Activated T-helper 9 cell treated with anti-CD3 and anti-CD28 coated beads, Interleukin-2, amount 50 U/mL, for 16 hours (primary cell): ENCODE measurements at regions not wholly inside any gene's neighbourhood (a gene's known extent, or its start where the extent isn't known, plus 50 kb on each side); places are given as distances from the start of the nearest gene placed in this dataset.

Experiments used
- DNase-seq: peaks from one replicate; pipeline ENCODE4 v3.0.0-alpha.2; 2020; ENCODE audit warnings: low read depth

GRCh38 chr11:80669620-80670019, 1228.8 kb upstream of the TENM4 start:
- DNase-seq = no peak

- DNase-seq = no peak
Measured at GRCh38 chr11:80668039-80668438, 1227.2 kb upstream of the TENM4 start.

GRCh38 chr11:80655834-80656233, 1215.0 kb upstream of the TENM4 start:
- DNase-seq = no peak

GRCh38 chr11:80650966-80651365, 1210.1 kb upstream of the TENM4 start:
- DNase-seq = no peak

- no peak for DNase-seq
Measured at GRCh38 chr11:80649186-80649585, 1208.4 kb upstream of the TENM4 start.

- DNase-seq = no peak
Measured at GRCh38 chr11:80638296-80638695, 1197.5 kb upstream of the TENM4 start.

GRCh38 chr11:80637571-80637970, 1196.7 kb upstream of the TENM4 start:
- DNase-seq = no peak

GRCh38 chr11:80636999-80637398, 1196.2 kb upstream of the TENM4 start:
- DNase-seq = no peak

- DNase-seq = no peak
Measured at GRCh38 chr11:80635178-80635577, 1194.3 kb upstream of the TENM4 start.

GRCh38 chr11:80632691-80633090, 1191.9 kb upstream of the TENM4 start:
- DNase-seq = no peak

- no peak for DNase-seq
Measured at GRCh38 chr11:80632156-80632555, 1191.3 kb upstream of the TENM4 start.

GRCh38 chr11:80629466-80629865, 1188.6 kb upstream of the TENM4 start:
- DNase-seq = no peak

GRCh38 chr11:80627364-80627763, 1186.5 kb upstream of the TENM4 start:
- no peak for DNase-seq

GRCh38 chr11:80626721-80627120, 1185.9 kb upstream of the TENM4 start:
- DNase-seq = no peak

- DNase-seq = no peak
Measured at GRCh38 chr11:80625563-80625962, 1184.7 kb upstream of the TENM4 start.

GRCh38 chr11:80621871-80622270, 1181.0 kb upstream of the TENM4 start:
- DNase-seq = no peak

- no peak for DNase-seq
Measured at GRCh38 chr11:80620867-80621266, 1180.0 kb upstream of the TENM4 start.

GRCh38 chr11:80617156-80617555, 1176.3 kb upstream of the TENM4 start:
- no peak for DNase-seq

GRCh38 chr11:80616070-80616800, 1175.4 kb upstream of the TENM4 start:
- DNase-seq = no peak

- no peak for DNase-seq
Measured at GRCh38 chr11:80613655-80614054, 1172.8 kb upstream of the TENM4 start.

- DNase-seq = no peak
Measured at GRCh38 chr11:80610516-80610915, 1169.7 kb upstream of the TENM4 start.

GRCh38 chr11:80603472-80603871, 1162.6 kb upstream of the TENM4 start:
- DNase-seq = no peak

GRCh38 chr11:80598905-80599304, 1158.1 kb upstream of the TENM4 start:
- no peak for DNase-seq

GRCh38 chr11:80596291-80596810, 1155.5 kb upstream of the TENM4 start:
- no peak for DNase-seq
